NT2/D1 (cell line): ENCODE measurements at regions not wholly inside any gene's neighbourhood (a gene's known extent, or its start where the extent isn't known, plus 50 kb on each side); places are given as distances from the start of the nearest gene placed in this dataset.

Source experiments
- SUZ12 ChIP-seq: IDR thresholded peaks from 2 replicates; pipeline ENCODE4 v1.6.1; 2011; ENCODE audit not compliant: insufficient read length, insufficient read depth; ENCODE audit errors: extremely low read depth
- YY1 ChIP-seq: IDR thresholded peaks from 2 replicates; pipeline ENCODE4 v1.6.1; 2011; ENCODE audit not compliant: insufficient read length, insufficient read depth
- ZNF274 ChIP-seq: IDR thresholded peaks from 2 replicates; pipeline ENCODE4 v1.6.1; 2011; ENCODE audit warnings: mild to moderate bottlenecking, low read depth, low read length

- TF ChIP-seq SUZ12 (no peak), ZNF274 (no peak), YY1 (no peak)
Observed at GRCh38 chrX:117458243-117458968, 658.2 kb downstream of the KLHL13 start.
